GM12864 (cell line): ENCODE measurements at regions not wholly inside any gene's neighbourhood (a gene's known extent, or its start where the extent isn't known, plus 50 kb on each side); places are given as distances from the start of the nearest gene placed in this dataset.
A peak's percentile ranks its signal among the peaks of the same experiment; 100 is the strongest.
"Not testable (repeated sequence)": the region's sequence is repeated elsewhere in the genome, so short reads cannot be mapped to it uniquely, and the experiment has no call there.

Experiments used
- DNase-seq: peaks from one replicate; pipeline ENCODE4 v3.0.0-alpha.2; 2011; ENCODE audit warnings: low read depth
- H3K4me3 ChIP-seq: 2 replicates; pipeline ENCODE4 v1.5.1; 2011; ENCODE audit warnings: mild to moderate bottlenecking, low read depth, low read length, control low read depth
- TF ChIP-seq, protein P1 (sequence below): IDR thresholded peaks from 2 replicates; pipeline ENCODE4 v1.5.1; 2011; ENCODE audit warnings: low read depth, mild to moderate bottlenecking, moderate library complexity, low read length, control low read depth, inconsistent platforms; ENCODE audit errors: missing control alignments

DNA sequence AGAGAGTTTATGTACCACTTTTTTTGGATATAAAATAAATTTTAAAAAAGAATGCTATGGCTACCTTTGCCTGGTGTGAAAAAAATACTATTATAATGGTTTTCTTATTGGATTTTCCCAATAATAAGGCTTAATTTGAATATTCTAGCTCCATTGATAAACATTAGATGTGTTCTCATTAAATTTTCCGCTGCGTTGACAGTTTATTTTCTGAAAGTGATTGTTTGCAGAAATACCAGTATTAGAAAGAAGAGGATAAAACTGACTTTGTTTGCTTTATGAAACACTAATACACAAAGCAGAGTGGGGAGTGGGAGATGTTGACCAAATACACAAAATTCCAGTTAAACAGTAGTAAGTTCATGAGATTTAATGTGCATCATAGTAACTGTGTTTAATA lies 433.3 kb upstream of the TMEFF2 start:
- no peak for DNase-seq
- H3K4me3 ChIP-seq = no peak overlapping the region
- TF ChIP-seq, protein P1, sequence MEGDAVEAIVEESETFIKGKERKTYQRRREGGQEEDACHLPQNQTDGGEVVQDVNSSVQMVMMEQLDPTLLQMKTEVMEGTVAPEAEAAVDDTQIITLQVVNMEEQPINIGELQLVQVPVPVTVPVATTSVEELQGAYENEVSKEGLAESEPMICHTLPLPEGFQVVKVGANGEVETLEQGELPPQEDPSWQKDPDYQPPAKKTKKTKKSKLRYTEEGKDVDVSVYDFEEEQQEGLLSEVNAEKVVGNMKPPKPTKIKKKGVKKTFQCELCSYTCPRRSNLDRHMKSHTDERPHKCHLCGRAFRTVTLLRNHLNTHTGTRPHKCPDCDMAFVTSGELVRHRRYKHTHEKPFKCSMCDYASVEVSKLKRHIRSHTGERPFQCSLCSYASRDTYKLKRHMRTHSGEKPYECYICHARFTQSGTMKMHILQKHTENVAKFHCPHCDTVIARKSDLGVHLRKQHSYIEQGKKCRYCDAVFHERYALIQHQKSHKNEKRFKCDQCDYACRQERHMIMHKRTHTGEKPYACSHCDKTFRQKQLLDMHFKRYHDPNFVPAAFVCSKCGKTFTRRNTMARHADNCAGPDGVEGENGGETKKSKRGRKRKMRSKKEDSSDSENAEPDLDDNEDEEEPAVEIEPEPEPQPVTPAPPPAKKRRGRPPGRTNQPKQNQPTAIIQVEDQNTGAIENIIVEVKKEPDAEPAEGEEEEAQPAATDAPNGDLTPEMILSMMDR = no peak

GRCh38 chr2:192615105-192615504 lies 420.4 kb upstream of the TMEFF2 start:
- TF ChIP-seq, protein P1 = no peak
- H3K4me3 ChIP-seq = no peak overlapping the region
- DNase-seq = no peak

DNA sequence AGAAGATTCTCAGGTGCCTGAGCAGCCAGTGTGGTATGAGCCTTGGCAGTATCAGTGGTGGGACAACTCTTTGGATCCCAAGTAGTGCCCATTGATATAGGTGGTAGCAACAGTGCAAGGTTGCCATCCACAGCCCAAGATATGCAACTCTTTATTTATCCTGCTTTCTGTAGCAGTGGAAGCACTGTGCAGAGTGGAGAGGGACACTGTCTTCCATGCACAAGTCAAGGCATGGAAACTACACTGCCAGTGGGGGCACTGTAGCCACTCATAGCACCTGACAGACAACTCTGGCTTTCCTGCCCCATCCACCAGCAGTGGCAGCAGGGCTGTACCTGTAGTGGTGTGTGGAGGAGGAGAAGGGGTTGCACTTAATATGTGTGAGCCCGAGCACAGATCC lies 409.6 kb upstream of the TMEFF2 start:
- H3K4me3 ChIP-seq = no peak overlapping the region
- no peak for DNase-seq
- TF ChIP-seq, protein P1 = peak; percentile 12

DNA sequence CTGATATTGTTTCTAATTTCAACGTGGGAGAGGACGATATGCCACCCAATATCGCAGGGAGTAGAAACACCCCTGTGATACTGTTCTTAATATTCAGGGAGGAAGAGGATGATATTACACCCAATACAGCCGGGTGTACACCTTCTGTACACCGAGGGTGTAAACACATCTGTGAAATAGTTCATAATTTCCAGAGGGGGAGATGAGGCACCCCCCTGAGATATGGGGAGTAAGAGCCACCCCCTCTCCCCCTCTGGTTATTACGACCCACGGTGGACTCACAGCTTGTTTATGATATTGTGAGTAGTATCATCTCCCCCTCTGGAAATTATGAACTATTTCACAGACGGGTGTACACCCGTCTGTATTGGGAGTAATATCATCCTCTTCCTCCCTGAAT lies 403.9 kb upstream of the TMEFF2 start:
- not testable (repeated sequence) for DNase-seq, H3K4me3 ChIP-seq

- no peak for DNase-seq
- TF ChIP-seq, protein P1 = no peak
- H3K4me3 ChIP-seq = no peak overlapping the region
Measured at GRCh38 chr2:192593561-192593960, 398.8 kb upstream of the TMEFF2 start.

- DNase-seq = no peak
- TF ChIP-seq, protein P1 = no peak
- no peak overlapping the region for H3K4me3 ChIP-seq
Measured at GRCh38 chr2:192591617-192592016, 396.9 kb upstream of the TMEFF2 start.

DNA sequence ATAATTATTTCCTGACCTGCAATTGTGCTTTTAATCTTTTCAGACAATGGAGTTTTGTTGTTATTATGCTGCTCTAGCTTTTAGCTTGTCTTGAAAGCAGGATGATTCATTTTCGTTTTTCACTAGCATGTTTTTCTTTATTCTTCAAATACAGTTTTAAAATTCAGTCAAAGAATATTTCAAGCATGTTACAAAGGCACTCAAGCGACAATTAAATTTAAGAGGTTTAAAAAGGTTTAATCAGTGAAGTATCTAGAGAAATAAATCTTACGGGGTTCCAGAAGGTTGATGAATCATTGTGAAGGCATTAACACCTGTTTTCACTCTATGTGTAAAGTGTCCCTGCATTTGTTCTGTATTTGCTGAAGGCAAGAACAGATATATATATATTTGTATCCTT lies 390.7 kb upstream of the TMEFF2 start:
- TF ChIP-seq, protein P1 = no peak
- no peak overlapping the region for H3K4me3 ChIP-seq
- DNase-seq = no peak

- no peak overlapping the region for H3K4me3 ChIP-seq
- TF ChIP-seq, protein P1 = no peak
- DNase-seq = no peak
Measured at GRCh38 chr2:192584976-192585375, 390.2 kb upstream of the TMEFF2 start.
